GM23338 (cell line): ENCODE measurements at regions not wholly inside any gene's neighbourhood (a gene's known extent, or its start where the extent isn't known, plus 50 kb on each side); places are given as distances from the start of the nearest gene placed in this dataset.

Experiments used
- ATAC-seq: fragments of 200-7000 bp; cut with Tn5 transposase; 3 replicates; pipeline ENCODE4 v1.9.1; 2020
- DNase-seq: peaks from one replicate; pipeline ENCODE4 v3.0.0-alpha.2; 2015; ENCODE audit warnings: low spot score
- H2AFZ ChIP-seq: fragments of 200-600 bp; sonication (generic); 2 replicates; pipeline ENCODE4 v1.8.0; 2016; ENCODE audit warnings: antibody characterized with exemption, mild to moderate bottlenecking, moderate library complexity
- H3F3A ChIP-seq: fragments of 200-600 bp; sonication (generic); replicated peaks from 2 replicates; pipeline ENCODE4 v1.8.0; 2017; ENCODE audit warnings: antibody characterized with exemption, mixed run types, low read depth
- H3K27ac ChIP-seq: fragments of 200-600 bp; sonication (generic); 2 replicates; pipeline ENCODE4 v1.6.1; 2016; ENCODE audit warnings: low read depth
- H3K27me3 ChIP-seq: fragments of 200-600 bp; sonication (generic); 2 replicates; pipeline ENCODE4 v1.8.0; 2016; ENCODE audit warnings: mild to moderate bottlenecking, mixed run types, moderate library complexity; ENCODE audit not compliant: insufficient read depth
- H3K36me3 ChIP-seq: fragments of 200-600 bp; sonication (generic); 2 replicates; pipeline ENCODE4 v1.8.0; 2016; ENCODE audit warnings: mild to moderate bottlenecking; ENCODE audit not compliant: insufficient read depth
- H3K4me1 ChIP-seq: fragments of 200-600 bp; sonication (generic); 2 replicates; pipeline ENCODE4 v1.8.0; 2016; ENCODE audit warnings: mild to moderate bottlenecking, moderate library complexity; ENCODE audit not compliant: insufficient read depth
- H3K4me2 ChIP-seq: fragments of 200-600 bp; sonication (generic); 2 replicates; pipeline ENCODE4 v1.7.1; 2017; ENCODE audit warnings: mixed run types
- H3K4me3 ChIP-seq: fragments of 200-600 bp; sonication (generic); 2 replicates; pipeline ENCODE4 v1.6.1; 2016; ENCODE audit warnings: mixed run types
- H3K79me2 ChIP-seq: fragments of 200-600 bp; sonication (generic); replicated peaks from 2 replicates; pipeline ENCODE4 v1.8.0; 2017; ENCODE audit warnings: mild to moderate bottlenecking; ENCODE audit not compliant: insufficient read depth
- H3K9me2 ChIP-seq: fragments of 200-600 bp; sonication (generic); 2 replicates; pipeline ENCODE4 v1.8.0; 2017; ENCODE audit not compliant: insufficient read depth
- H4K20me1 ChIP-seq: fragments of 200-600 bp; sonication (generic); replicated peaks from 2 replicates; pipeline ENCODE4 v1.8.0; 2017; ENCODE audit warnings: mild to moderate bottlenecking; ENCODE audit not compliant: insufficient read depth
- H3K27ac Mint-ChIP-seq: 2 replicates; pipeline ENCODE4 v1.8.0; 2020; ENCODE audit warnings: inconsistent platforms, mild to moderate bottlenecking, moderate library complexity, mixed read lengths
- H3K27me3 Mint-ChIP-seq: 3 replicates; pipeline ENCODE4 v1.8.0; 2022; ENCODE audit warnings: low read depth, mild to moderate bottlenecking, moderate library complexity, mixed read lengths, inconsistent platforms; ENCODE audit not compliant: insufficient read depth, poor library complexity
- H3K36me3 Mint-ChIP-seq: 3 replicates; pipeline ENCODE4 v1.8.0; 2021; ENCODE audit warnings: low read depth, mild to moderate bottlenecking, inconsistent platforms, moderate library complexity, mixed read lengths
- H3K4me1 Mint-ChIP-seq: 3 replicates; pipeline ENCODE4 v1.8.0; 2020; ENCODE audit warnings: mild to moderate bottlenecking, inconsistent platforms, mixed read lengths
- H3K4me3 Mint-ChIP-seq: 3 replicates; pipeline ENCODE4 v1.8.0; 2021; ENCODE audit warnings: moderate library complexity, mild to moderate bottlenecking, inconsistent platforms, mixed read lengths
- H3K9me3 Mint-ChIP-seq: 3 replicates; pipeline ENCODE4 v1.8.0; 2020; ENCODE audit warnings: moderate library complexity, mild to moderate bottlenecking, inconsistent platforms, mixed read lengths
- EZH2phosphoT487 ChIP-seq: fragments of 200-600 bp; sonication (generic); IDR thresholded peaks from one replicate; pipeline ENCODE4 v1.8.1; 2018; ENCODE audit warnings: antibody characterized with exemption; ENCODE audit not compliant: unreplicated experiment
- JUNB ChIP-seq: IDR thresholded peaks from one replicate; pipeline ENCODE4 v1.6.1; 2016; ENCODE audit warnings: antibody characterized with exemption; ENCODE audit not compliant: unreplicated experiment
- POLR2AphosphoS5 ChIP-seq: IDR thresholded peaks from 2 replicates; pipeline ENCODE4 v1.6.1; 2016; ENCODE audit warnings: antibody characterized with exemption, low read depth
- ZNF114 ChIP-seq: fragments of 250-450 bp; sonication (Bioruptor Pico); IDR thresholded peaks from 2 replicates; pipeline ENCODE4 v1.5.0; 2020; ENCODE audit warnings: mild to moderate bottlenecking, moderate library complexity
- ZNF331 ChIP-seq: fragments of 250-450 bp; sonication (Bioruptor Pico); IDR thresholded peaks from 2 replicates; pipeline ENCODE4 v1.5.0; 2020; ENCODE audit warnings: low read depth, mild to moderate bottlenecking, moderate library complexity
- TF ChIP-seq, protein P1 (sequence below), 2 experiments: fragments of 200-600 bp in 1 of 2; sonication (generic) in 1 of 2; conservative IDR thresholded peaks; 2 replicates each; pipeline versions ENCODE4 v1.5.1 to v1.6.1; 2016 to 2017; ENCODE audit warnings: antibody characterized with exemption in 2 of 2, low read depth in 2 of 2, mild to moderate bottlenecking in 2 of 2, moderate library complexity in 1 of 2
- TF ChIP-seq, protein P2 (sequence below): fragments of 250-450 bp; sonication (Bioruptor Pico); IDR thresholded peaks from 2 replicates; pipeline ENCODE4 v1.5.0; 2020; ENCODE audit warnings: mild to moderate bottlenecking, moderate library complexity

- TF ChIP-seq POLR2AphosphoS5 (no peak), EZH2phosphoT487 (no peak), JUNB (no peak), ZNF114 (CRISPR knock-in tag) (no peak), ZNF331 (CRISPR knock-in tag) (no peak)
- TF ChIP-seq, protein P1, sequence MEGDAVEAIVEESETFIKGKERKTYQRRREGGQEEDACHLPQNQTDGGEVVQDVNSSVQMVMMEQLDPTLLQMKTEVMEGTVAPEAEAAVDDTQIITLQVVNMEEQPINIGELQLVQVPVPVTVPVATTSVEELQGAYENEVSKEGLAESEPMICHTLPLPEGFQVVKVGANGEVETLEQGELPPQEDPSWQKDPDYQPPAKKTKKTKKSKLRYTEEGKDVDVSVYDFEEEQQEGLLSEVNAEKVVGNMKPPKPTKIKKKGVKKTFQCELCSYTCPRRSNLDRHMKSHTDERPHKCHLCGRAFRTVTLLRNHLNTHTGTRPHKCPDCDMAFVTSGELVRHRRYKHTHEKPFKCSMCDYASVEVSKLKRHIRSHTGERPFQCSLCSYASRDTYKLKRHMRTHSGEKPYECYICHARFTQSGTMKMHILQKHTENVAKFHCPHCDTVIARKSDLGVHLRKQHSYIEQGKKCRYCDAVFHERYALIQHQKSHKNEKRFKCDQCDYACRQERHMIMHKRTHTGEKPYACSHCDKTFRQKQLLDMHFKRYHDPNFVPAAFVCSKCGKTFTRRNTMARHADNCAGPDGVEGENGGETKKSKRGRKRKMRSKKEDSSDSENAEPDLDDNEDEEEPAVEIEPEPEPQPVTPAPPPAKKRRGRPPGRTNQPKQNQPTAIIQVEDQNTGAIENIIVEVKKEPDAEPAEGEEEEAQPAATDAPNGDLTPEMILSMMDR (conservative IDR thresholded peaks at IDR 0.05; ENCODE audit: low read depth in 2 of 2), result no peak
These were observed 509.2 kb upstream of the SLC35B3 start (continued) for GRCh38 chr6:8944548-8944947.

- H3K4me1 ChIP-seq, result no peaks in the 10 kb centered on the region
- H3K79me2 ChIP-seq, result no peaks in the 10 kb centered on the region
- H3K4me2 ChIP-seq, result no peak overlapping the region
- no peaks in the 10 kb centered on the region for H3K36me3 ChIP-seq
- Mint-ChIP-seq H3K36me3 (no peaks in the 10 kb centered on the region), H3K27ac (no peak overlapping the region), H3K27me3 (peaks cover 1% of the 10 kb centered on the region), H3K9me3 (no peaks in the 10 kb centered on the region), H3K4me1 (peaks cover 6% of the 10 kb centered on the region; the same call in 2 of the 3 replicates), H3K4me3 (no peak overlapping the region)
- no peaks in the 10 kb centered on the region for H3K27me3 ChIP-seq
- no peaks in the 10 kb centered on the region for H4K20me1 ChIP-seq
- H3F3A ChIP-seq, result no peaks in the 10 kb centered on the region
- ATAC-seq (no peak), DNase-seq (no peak)
- no peak overlapping the region for H3K4me3 ChIP-seq
- TF ChIP-seq, protein P2, sequence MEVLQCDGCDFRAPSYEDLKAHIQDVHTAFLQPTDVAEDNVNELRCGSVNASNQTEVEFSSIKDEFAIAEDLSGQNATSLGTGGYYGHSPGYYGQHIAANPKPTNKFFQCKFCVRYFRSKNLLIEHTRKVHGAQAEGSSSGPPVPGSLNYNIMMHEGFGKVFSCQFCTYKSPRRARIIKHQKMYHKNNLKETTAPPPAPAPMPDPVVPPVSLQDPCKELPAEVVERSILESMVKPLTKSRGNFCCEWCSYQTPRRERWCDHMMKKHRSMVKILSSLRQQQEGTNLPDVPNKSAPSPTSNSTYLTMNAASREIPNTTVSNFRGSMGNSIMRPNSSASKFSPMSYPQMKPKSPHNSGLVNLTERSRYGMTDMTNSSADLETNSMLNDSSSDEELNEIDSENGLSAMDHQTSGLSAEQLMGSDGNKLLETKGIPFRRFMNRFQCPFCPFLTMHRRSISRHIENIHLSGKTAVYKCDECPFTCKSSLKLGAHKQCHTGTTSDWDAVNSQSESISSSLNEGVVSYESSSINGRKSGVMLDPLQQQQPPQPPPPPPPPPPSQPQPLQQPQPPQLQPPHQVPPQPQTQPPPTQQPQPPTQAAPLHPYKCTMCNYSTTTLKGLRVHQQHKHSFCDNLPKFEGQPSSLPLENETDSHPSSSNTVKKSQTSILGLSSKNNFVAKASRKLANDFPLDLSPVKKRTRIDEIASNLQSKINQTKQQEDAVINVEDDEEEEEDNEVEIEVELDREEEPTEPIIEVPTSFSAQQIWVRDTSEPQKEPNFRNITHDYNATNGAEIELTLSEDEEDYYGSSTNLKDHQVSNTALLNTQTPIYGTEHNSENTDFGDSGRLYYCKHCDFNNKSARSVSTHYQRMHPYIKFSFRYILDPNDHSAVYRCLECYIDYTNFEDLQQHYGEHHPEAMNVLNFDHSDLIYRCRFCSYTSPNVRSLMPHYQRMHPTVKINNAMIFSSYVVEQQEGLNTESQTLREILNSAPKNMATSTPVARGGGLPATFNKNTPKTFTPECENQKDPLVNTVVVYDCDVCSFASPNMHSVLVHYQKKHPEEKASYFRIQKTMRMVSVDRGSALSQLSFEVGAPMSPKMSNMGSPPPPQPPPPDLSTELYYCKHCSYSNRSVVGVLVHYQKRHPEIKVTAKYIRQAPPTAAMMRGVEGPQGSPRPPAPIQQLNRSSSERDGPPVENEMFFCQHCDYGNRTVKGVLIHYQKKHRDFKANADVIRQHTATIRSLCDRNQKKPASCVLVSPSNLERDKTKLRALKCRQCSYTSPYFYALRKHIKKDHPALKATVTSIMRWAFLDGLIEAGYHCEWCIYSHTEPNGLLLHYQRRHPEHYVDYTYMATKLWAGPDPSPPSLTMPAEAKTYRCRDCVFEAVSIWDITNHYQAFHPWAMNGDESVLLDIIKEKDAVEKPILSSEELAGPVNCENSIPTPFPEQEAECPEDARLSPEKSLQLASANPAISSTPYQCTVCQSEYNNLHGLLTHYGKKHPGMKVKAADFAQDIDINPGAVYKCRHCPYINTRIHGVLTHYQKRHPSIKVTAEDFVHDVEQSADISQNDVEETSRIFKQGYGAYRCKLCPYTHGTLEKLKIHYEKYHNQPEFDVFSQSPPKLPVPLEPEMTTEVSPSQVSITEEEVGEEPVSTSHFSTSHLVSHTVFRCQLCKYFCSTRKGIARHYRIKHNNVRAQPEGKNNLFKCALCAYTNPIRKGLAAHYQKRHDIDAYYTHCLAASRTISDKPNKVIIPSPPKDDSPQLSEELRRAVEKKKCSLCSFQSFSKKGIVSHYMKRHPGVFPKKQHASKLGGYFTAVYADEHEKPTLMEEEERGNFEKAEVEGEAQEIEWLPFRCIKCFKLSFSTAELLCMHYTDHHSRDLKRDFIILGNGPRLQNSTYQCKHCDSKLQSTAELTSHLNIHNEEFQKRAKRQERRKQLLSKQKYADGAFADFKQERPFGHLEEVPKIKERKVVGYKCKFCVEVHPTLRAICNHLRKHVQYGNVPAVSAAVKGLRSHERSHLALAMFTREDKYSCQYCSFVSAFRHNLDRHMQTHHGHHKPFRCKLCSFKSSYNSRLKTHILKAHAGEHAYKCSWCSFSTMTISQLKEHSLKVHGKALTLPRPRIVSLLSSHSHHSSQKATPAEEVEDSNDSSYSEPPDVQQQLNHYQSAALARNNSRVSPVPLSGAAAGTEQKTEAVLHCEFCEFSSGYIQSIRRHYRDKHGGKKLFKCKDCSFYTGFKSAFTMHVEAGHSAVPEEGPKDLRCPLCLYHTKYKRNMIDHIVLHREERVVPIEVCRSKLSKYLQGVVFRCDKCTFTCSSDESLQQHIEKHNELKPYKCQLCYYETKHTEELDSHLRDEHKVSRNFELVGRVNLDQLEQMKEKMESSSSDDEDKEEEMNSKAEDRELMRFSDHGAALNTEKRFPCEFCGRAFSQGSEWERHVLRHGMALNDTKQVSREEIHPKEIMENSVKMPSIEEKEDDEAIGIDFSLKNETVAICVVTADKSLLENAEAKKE (CRISPR knock-in tag), result no peak
- no peak overlapping the region for H3K27ac ChIP-seq
- no peaks in the 10 kb centered on the region for H3K9me2 ChIP-seq
- H2AFZ ChIP-seq, result no peak overlapping the region; the same call in 1 of the 2 replicates
These were observed 507.7 kb upstream of the SLC35B3 start for GRCh38 chr6:8943073-8943472.
